CMK (cell line): ENCODE measurements at regions not wholly inside any gene's neighbourhood (a gene's known extent, or its start where the extent isn't known, plus 50 kb on each side); places are given as distances from the start of the nearest gene placed in this dataset.

Source experiments
- DNase-seq: peaks from one replicate; pipeline ENCODE4 v3.0.0-alpha.2; 2010; ENCODE audit warnings: low read depth

DNA sequence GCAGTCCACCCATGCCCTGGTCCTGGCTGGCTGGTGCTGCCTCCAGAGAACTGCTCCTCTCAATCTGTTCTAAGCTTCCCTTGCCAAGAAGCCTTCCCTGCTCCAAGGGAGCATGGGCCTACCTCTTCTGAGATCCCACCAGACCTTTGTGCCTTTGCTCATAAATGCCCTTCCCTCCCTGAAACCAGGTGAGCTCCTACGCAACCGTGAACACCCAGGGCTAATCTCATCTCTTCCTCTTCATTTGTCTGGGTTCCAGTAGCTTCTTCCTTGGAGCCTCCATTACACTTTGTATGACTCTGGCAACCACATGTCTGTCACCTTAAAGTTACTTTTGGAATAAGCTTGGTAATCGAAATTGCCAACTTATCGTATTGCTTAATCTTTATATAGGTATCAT, 270.6 kb downstream of the PBX3 start:
- no peak for DNase-seq

GRCh38 chr9:126020836-126021235, 273.7 kb downstream of the PBX3 start:
- no peak for DNase-seq

GRCh38 chr9:126023962-126024361, 276.8 kb downstream of the PBX3 start:
- no peak for DNase-seq

DNA sequence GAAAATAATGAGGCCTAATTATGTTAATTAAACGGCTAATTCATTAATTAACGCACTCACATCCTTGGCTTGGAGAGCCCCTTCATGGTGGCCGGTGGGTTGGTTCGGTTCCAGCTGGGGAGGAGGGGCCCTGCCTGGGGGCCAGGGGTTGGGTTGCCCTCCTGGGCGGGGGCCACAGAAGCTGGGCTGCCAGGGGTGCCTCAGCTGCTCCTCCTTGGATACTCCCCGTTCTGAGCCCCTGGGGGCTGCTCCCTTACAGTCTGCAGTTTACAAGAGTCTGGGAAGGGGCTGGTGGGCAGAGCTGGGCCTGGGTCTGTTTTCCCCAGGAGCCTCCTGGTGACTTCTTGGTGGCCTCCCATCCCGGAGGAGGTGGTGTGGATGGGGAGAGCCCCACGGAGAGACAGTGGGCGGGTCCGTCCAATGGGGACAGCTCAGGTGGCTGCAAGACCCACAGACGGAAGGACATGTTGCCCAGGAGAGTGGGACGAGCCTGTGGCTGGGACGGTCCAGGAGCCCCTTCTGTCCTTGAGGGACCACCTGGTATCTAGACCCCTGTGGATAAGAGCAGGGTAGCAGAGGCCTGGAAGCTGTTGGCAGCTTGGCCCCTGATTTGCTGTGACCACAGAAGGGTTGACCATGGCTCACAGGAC, 277.5 kb downstream of the PBX3 start:
- no peak for DNase-seq

- no peak for DNase-seq
Observed at GRCh38 chr9:126025991-126026390, 278.8 kb downstream of the PBX3 start.

- no peak for DNase-seq
Observed at GRCh38 chr9:126027566-126027965, 280.4 kb downstream of the PBX3 start.

DNA sequence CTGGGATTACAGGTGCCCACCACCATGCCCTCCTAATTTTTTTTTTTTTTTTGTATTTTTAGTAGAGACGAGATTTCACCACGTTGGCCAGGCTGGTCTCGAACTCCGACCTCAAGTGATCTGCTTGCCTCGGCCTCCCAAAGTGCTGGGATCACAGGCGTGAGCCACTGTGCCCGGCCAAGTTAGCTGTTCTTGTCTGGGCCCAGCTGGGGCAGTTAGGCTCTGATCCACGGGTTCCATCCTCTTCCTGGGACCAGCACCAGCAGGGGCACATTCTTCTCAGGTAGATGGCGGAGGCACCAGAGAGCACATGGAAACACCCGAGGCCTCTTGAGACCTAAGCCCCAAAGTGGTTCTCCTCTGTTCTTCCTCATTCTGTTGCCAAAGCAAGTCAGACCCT, 281.6 kb downstream of the PBX3 start:
- no peak for DNase-seq

DNA sequence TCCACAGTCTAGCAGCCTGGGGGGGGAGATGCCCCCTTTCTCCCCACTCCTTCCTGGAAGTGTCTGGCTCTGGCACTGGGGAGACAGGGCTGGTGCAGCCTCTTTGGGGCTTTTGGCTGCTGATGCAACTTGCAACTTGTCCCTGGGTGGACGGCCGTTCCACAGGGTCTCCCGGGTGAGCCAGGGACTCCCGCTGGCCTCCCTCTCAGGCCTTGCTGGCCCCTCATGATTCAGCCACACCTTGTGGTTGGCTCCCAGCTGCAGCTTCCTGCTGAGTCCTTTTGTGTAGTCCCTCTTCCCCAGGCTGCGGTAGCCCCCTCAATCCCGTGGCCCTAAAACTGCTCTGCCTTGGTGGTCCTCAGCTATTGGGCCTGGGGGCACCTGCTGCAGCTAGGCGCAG, 283.5 kb downstream of the PBX3 start:
- no peak for DNase-seq

DNA sequence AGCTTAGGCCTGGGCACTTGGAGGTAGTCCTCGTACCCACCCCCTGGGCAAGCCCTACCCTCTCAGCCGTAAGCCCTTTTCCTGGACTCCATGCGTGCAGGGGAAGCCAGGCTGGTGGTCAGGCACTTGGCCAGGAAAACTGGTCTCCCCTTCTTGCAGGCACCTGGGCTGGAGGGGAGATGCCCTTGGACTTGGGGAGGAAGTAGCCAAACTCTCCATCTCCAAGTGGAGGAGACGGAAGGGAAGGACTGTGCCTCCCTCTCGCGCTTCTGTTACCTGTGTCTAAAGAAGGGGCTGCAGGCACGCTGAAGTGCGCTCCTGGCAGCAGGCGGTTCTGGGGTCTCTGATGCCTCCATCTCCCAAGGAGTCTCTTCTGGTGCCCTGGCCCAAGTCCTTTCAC, 283.9 kb downstream of the PBX3 start:
- no peak for DNase-seq

DNA sequence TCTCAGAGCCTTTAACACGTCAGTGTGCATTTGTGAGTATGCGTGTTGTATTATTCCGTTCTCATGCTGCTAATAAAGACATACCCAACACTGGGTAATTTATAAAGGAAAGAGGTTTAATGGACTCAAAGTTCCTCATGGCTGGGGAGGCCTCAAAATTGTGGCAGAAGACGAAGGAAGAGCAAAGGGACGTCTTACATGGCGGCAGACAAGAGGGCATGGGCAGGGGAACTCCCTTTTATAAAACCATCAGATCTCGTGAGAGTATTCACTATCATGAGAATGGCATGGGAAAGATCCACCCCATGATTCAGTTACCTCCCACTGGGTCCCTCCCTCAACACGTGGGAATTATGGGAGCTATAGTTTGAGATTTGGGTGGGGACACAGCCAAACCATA, 285.0 kb downstream of the PBX3 start:
- no peak for DNase-seq

- DNase-seq = no peak
Observed at GRCh38 chr9:126033318-126033717, 286.1 kb downstream of the PBX3 start.

DNA sequence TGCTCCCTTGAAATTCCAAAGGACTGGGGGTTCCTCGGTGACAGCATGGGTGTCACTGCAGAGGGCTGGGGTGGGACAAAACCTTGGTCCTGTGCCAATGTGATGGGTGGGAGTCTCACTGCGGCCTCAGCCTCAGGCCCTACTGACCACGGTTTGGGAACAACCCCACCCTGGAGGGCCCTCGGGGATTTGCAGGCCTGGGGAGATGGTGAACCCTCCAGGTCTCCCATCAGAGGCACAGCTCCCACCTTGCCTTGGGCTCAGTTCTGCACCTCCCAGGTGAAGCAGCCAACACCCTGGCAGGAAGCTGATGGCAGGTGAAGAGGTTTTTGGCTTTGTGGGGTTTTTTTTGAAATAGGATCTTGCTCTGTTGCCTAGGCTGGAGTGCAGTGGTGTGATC, 286.8 kb downstream of the PBX3 start:
- DNase-seq = no peak

GRCh38 chr9:126036881-126037291, 289.7 kb downstream of the PBX3 start:
- no peak for DNase-seq

GRCh38 chr9:126038790-126039189, 287.8 kb upstream of the MVB12B start:
- no peak for DNase-seq

DNA sequence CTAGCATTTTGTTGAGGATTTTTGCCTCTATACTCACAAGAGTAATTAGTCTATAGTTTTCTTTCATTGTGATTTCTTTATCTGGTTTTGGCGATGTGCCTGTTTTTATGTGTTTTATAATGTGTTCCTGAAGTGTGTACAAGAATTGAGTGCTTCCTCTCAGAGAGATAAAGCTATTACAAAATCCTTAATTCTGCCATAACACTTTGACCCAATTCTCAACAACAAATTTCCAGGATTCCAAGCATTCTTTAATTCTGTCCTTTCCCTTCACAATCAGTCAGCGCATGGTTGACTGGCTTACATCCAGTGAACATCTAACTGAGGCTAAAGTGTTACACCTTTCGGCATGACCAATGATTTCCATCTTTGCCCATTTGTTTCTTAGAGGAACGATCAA, 282.9 kb upstream of the MVB12B start:
- DNase-seq = no peak

DNA sequence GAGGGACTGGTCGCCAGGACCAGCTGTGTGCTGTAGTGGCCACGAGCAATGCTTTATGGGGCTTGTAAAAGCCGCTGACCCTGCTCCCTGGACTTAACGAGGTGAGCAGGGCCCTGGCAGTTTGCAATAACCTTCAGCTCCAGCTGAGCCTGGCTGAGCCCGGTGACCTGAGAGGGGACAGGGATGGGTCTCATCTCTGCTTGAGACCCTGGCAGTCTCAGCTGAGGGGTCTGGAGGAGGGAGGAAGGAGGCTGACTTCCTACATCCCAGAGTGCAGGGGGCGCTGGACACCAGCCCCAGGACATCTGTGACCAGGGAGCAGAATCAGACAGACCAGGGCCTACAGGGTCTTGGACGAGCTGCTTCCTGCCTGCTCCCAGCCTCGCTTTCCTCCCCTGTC, 277.5 kb upstream of the MVB12B start:
- DNase-seq = no peak

GRCh38 chr9:126049896-126050604, 276.6 kb upstream of the MVB12B start:
- DNase-seq = no peak

DNA sequence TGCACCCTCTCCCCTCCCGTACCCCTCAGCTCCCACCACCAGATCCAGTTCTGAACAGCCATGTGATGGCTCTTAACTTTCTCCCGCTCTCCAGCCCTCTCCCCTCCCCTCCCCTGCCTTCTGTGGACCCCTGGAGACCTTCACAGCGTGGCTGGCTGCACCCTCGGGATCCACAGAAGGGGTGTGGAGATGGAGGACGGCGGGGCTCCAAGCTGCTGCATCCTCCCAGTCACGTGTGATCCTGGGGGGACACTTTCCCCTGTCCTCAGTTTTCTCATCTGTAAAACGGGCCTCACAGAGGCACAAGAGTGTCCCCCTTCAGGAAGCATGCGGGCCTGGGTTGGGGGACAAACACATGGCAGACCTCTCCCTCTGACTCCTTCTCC, 276.0 kb upstream of the MVB12B start:
- DNase-seq = no peak

GRCh38 chr9:126051446-126052130, 275.0 kb upstream of the MVB12B start:
- no peak for DNase-seq

- DNase-seq = no peak
Observed at GRCh38 chr9:126052791-126053190, 273.8 kb upstream of the MVB12B start.

GRCh38 chr9:126053913-126054312, 272.7 kb upstream of the MVB12B start:
- DNase-seq = no peak

DNA sequence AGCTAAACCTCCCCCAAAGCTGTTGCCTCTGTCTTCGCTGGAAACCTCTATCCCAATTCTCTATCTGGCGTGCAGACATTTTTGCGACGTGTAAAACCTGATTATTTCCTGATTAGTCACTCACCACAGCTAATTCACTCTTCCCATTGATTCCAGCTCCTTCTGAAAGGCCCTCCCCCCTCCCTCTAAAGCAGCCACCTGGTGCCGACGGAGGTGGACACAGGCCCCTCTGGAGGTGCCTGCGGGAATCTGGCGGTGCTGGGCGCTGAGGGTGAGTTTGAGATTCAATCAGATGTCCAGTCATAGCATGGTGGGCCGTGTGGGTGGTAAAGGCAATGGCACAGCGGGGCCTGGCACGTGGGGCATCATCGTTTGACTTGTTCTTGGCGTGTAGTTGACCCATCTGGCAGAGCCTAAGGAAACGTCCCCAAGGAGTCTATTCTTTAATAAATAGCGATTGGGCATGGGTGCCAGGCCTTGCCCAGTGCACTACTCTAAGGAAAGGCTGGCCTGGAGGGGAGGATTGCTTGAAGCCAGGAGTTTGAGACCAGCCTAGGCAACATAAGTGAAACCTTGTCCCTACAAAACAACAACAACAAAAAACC, 271.1 kb upstream of the MVB12B start:
- no peak for DNase-seq
